Activated T-cell treated with anti-CD3 and anti-CD28 coated beads for 48 hours (primary cell): ENCODE measurements at regions not wholly inside any gene's neighbourhood (a gene's known extent, or its start where the extent isn't known, plus 50 kb on each side); places are given as distances from the start of the nearest gene placed in this dataset.

Experiments used
- DNase-seq: peaks from one replicate; pipeline ENCODE4 v3.0.0-alpha.2; 2020; ENCODE audit warnings: low read depth

- no peak for DNase-seq
These were observed 1829.6 kb upstream of the NUDT12 start for GRCh38 chr5:105392122-105392709.

GRCh38 chr5:105380126-105380525 lies 1817.5 kb upstream of the NUDT12 start:
- DNase-seq = no peak

- DNase-seq = no peak
These were observed 1808.6 kb upstream of the NUDT12 start for GRCh38 chr5:105371169-105371568.

GRCh38 chr5:105350486-105351140 lies 1788.0 kb upstream of the NUDT12 start:
- no peak for DNase-seq

GRCh38 chr5:105331558-105331957 lies 1769.0 kb upstream of the NUDT12 start:
- DNase-seq = no peak

- no peak for DNase-seq
These were observed 1767.6 kb upstream of the NUDT12 start for GRCh38 chr5:105330185-105330584.

- DNase-seq = no peak
These were observed 1742.3 kb upstream of the NUDT12 start for GRCh38 chr5:105304859-105305258.

- DNase-seq = no peak
These were observed 1726.4 kb upstream of the NUDT12 start for GRCh38 chr5:105288946-105289345.

- DNase-seq = no peak
These were observed 1720.5 kb upstream of the NUDT12 start for GRCh38 chr5:105283134-105283533.

GRCh38 chr5:105274079-105274478 lies 1711.5 kb upstream of the NUDT12 start:
- no peak for DNase-seq

GRCh38 chr5:105263515-105263914 lies 1700.9 kb upstream of the NUDT12 start:
- no peak for DNase-seq

- no peak for DNase-seq
These were observed 1697.1 kb upstream of the NUDT12 start for GRCh38 chr5:105259581-105260217.

- no peak for DNase-seq
These were observed 1676.0 kb upstream of the NUDT12 start for GRCh38 chr5:105238561-105238960.

- no peak for DNase-seq
These were observed 1668.0 kb upstream of the NUDT12 start for GRCh38 chr5:105230516-105231157.

GRCh38 chr5:105218018-105218417 lies 1655.4 kb upstream of the NUDT12 start:
- no peak for DNase-seq

- no peak for DNase-seq
These were observed 1650.5 kb upstream of the NUDT12 start for GRCh38 chr5:105213078-105213477.

- no peak for DNase-seq
These were observed 1644.5 kb upstream of the NUDT12 start for GRCh38 chr5:105207066-105207465.

GRCh38 chr5:105197531-105197930 lies 1634.9 kb upstream of the NUDT12 start:
- DNase-seq = no peak

- no peak for DNase-seq
These were observed 1633.2 kb upstream of the NUDT12 start for GRCh38 chr5:105195765-105196164.

GRCh38 chr5:105172918-105173317 lies 1610.3 kb upstream of the NUDT12 start:
- DNase-seq = no peak

- DNase-seq = no peak
These were observed 1606.2 kb upstream of the NUDT12 start for GRCh38 chr5:105168806-105169205.

- DNase-seq = no peak
These were observed 1604.5 kb upstream of the NUDT12 start for GRCh38 chr5:105167092-105167491.

GRCh38 chr5:105163547-105163946 lies 1601.0 kb upstream of the NUDT12 start:
- DNase-seq = no peak
